ENCODE measurements at regions not wholly inside any gene's neighbourhood (a gene's known extent, or its start where the extent isn't known, plus 50 kb on each side); places are given as distances from the start of the nearest gene placed in this dataset.

GRCh38 chr14:81849714-81850113 is 316.1 kb upstream of the SEL1L start:
- DNase-seq (ENCODE audit: low spot score in 2 of 2), result no peak

GRCh38 chr14:81855007-81855406 is 321.4 kb upstream of the SEL1L start:
- WGBS, 2 donors, result 76 to 77% methylated on average over 2 of the region's 2 CpGs
- H3K4me3 ChIP-seq (ENCODE audit: low read depth, poor library complexity, severe bottlenecking), result no peak overlapping the region
- TF ChIP-seq POLR2A (IDR thresholded peaks at IDR 0.05) (no peak), CTCF (IDR thresholded peaks at IDR 0.05) (no peak)
- intact Hi-C loops (cut with DNase I; ENCODE audit: low total_unique reads), result no loop called here
- DNase-seq (ENCODE audit: low spot score in 2 of 2), result no peak

More at GRCh38 chr14:81849714-81850113, 316.1 kb upstream of the SEL1L start:
- H3K4me3 ChIP-seq (ENCODE audit: low read depth, poor library complexity, severe bottlenecking), result no peak overlapping the region
- intact Hi-C loops (cut with DNase I; ENCODE audit: low total_unique reads), result no loop called here
- WGBS, 2 donors, result 66% methylated on average over 3 of the region's 3 CpGs
- no peak for TF ChIP-seq CTCF (IDR thresholded peaks at IDR 0.05)

GRCh38 chr14:81859046-81859445 is 325.4 kb upstream of the SEL1L start:
- intact Hi-C loops (cut with DNase I; ENCODE audit: low total_unique reads), result no loop called here
- 25 to 31% methylated on average over 2 of the region's 2 CpGs for WGBS, 2 donors
- no peak for TF ChIP-seq POLR2A (IDR thresholded peaks at IDR 0.05)
- no peak for TF ChIP-seq CTCF (IDR thresholded peaks at IDR 0.05)
- no peak for DNase-seq (ENCODE audit: low spot score in 2 of 2)
- no peak overlapping the region for H3K4me3 ChIP-seq (ENCODE audit: low read depth, poor library complexity, severe bottlenecking)

GRCh38 chr14:81868172-81868571 is 334.5 kb upstream of the SEL1L start:
- no peak for TF ChIP-seq POLR2A (IDR thresholded peaks at IDR 0.05)
- TF ChIP-seq CTCF (IDR thresholded peaks at IDR 0.05), result no peak
- DNase-seq (ENCODE audit: low spot score in 2 of 2), result no peak
- H3K4me3 ChIP-seq (ENCODE audit: low read depth, poor library complexity, severe bottlenecking), result no peak overlapping the region
- WGBS, 2 donors, result 92 to 93% methylated on average over 5 of the region's 5 CpGs
- intact Hi-C loops (cut with DNase I; ENCODE audit: low total_unique reads), result no loop called here

- TF ChIP-seq CTCF (IDR thresholded peaks at IDR 0.05) (no peak), POLR2A (IDR thresholded peaks at IDR 0.05) (no peak)
- intact Hi-C loops (cut with DNase I; ENCODE audit: low total_unique reads), result no loop called here
- H3K4me3 ChIP-seq (ENCODE audit: low read depth, poor library complexity, severe bottlenecking), result no peak overlapping the region
- 76 to 81% methylated on average over 2 of the region's 2 CpGs for WGBS, 2 donors
- DNase-seq (ENCODE audit: low spot score in 2 of 2), result no peak
Observed at GRCh38 chr14:81871706-81872105, 338.1 kb upstream of the SEL1L start.

- 22 to 50% methylated on average over 1 of the region's 1 CpG for WGBS, 2 donors
- intact Hi-C loops (cut with DNase I; ENCODE audit: low total_unique reads), result no loop called here
- no peak overlapping the region for H3K4me3 ChIP-seq (ENCODE audit: low read depth, poor library complexity, severe bottlenecking)
- TF ChIP-seq POLR2A (IDR thresholded peaks at IDR 0.05) (no peak), CTCF (IDR thresholded peaks at IDR 0.05) (no peak)
- DNase-seq (ENCODE audit: low spot score in 2 of 2), result no peak
Observed at GRCh38 chr14:81884382-81884781, 350.7 kb upstream of the SEL1L start.
